ENCODE measurements at regions not wholly inside any gene's neighbourhood (a gene's known extent, or its start where the extent isn't known, plus 50 kb on each side); places are given as distances from the start of the nearest gene placed in this dataset.
A peak's percentile ranks its signal among the peaks of the same experiment; 100 is the strongest.
"Not testable (repeated sequence)": the region's sequence is repeated elsewhere in the genome, so short reads cannot be mapped to it uniquely, and the experiment has no call there.

GRCh38 chr9:109974143-109974917, 194.3 kb downstream of the PALM2AKAP2 start:
- peak; percentile 10 to 55 for DNase-seq (ENCODE audit: extremely low read depth in 1 of 2, low read depth in 1 of 2)

GRCh38 chr9:109974918-109975276, 194.9 kb downstream of the PALM2AKAP2 start:
- no peak for DNase-seq (ENCODE audit: extremely low read depth in 1 of 2, low read depth in 1 of 2)

GRCh38 chr9:109975574-109976295, 195.7 kb downstream of the PALM2AKAP2 start:
- DNase-seq (ENCODE audit: extremely low read depth in 1 of 2, low read depth in 1 of 2), result no peak

- no peak for DNase-seq (ENCODE audit: extremely low read depth in 1 of 2, low read depth in 1 of 2)
These were observed 196.3 kb downstream of the PALM2AKAP2 start for GRCh38 chr9:109976303-109976702.

GRCh38 chr9:109977521-109977920, 197.5 kb downstream of the PALM2AKAP2 start:
- DNase-seq (ENCODE audit: extremely low read depth in 1 of 2, low read depth in 1 of 2), result no peak

- DNase-seq (ENCODE audit: extremely low read depth in 1 of 2, low read depth in 1 of 2), result no peak
These were observed 201.1 kb downstream of the PALM2AKAP2 start for GRCh38 chr9:109981091-109981490.

- no peak for DNase-seq (ENCODE audit: extremely low read depth in 1 of 2, low read depth in 1 of 2)
These were observed 206.6 kb downstream of the PALM2AKAP2 start for GRCh38 chr9:109986521-109986991.

GRCh38 chr9:109989296-109989695, 209.3 kb downstream of the PALM2AKAP2 start:
- no peak for DNase-seq (ENCODE audit: extremely low read depth in 1 of 2, low read depth in 1 of 2)

- DNase-seq (ENCODE audit: extremely low read depth in 1 of 2, low read depth in 1 of 2), result no peak
These were observed 210.5 kb downstream of the PALM2AKAP2 start for GRCh38 chr9:109990541-109990940.

GRCh38 chr9:109992293-109992692, 212.3 kb downstream of the PALM2AKAP2 start:
- no peak for DNase-seq (ENCODE audit: extremely low read depth in 1 of 2, low read depth in 1 of 2)

GRCh38 chr9:109993250-109993978, 213.4 kb downstream of the PALM2AKAP2 start:
- no peak for DNase-seq (ENCODE audit: extremely low read depth in 1 of 2, low read depth in 1 of 2)

- no peak for DNase-seq (ENCODE audit: extremely low read depth in 1 of 2, low read depth in 1 of 2)
These were observed 213.8 kb downstream of the C9orf152 start for GRCh38 chr9:109994141-109994540.

GRCh38 chr9:109996936-109997580, 210.9 kb downstream of the C9orf152 start:
- DNase-seq (ENCODE audit: extremely low read depth in 1 of 2, low read depth in 1 of 2), result no peak

- no peak for DNase-seq (ENCODE audit: extremely low read depth in 1 of 2, low read depth in 1 of 2)
These were observed 210.3 kb downstream of the C9orf152 start for GRCh38 chr9:109997682-109998081.

GRCh38 chr9:110005521-110005920, 202.4 kb downstream of the C9orf152 start:
- DNase-seq (ENCODE audit: extremely low read depth in 1 of 2, low read depth in 1 of 2), result not testable (repeated sequence)

GRCh38 chr9:110006657-110007056, 201.3 kb downstream of the C9orf152 start:
- DNase-seq (ENCODE audit: extremely low read depth in 1 of 2, low read depth in 1 of 2), result no peak

- DNase-seq (ENCODE audit: extremely low read depth in 1 of 2, low read depth in 1 of 2), result no peak
These were observed 200.3 kb downstream of the C9orf152 start for GRCh38 chr9:110007477-110008270.

GRCh38 chr9:110008663-110009062, 199.3 kb downstream of the C9orf152 start:
- DNase-seq (ENCODE audit: extremely low read depth in 1 of 2, low read depth in 1 of 2), result no peak

GRCh38 chr9:110011628-110012320, 196.2 kb downstream of the C9orf152 start:
- DNase-seq (ENCODE audit: extremely low read depth in 1 of 2, low read depth in 1 of 2), result no peak

GRCh38 chr9:110013064-110013463, 194.9 kb downstream of the C9orf152 start:
- no peak for DNase-seq (ENCODE audit: extremely low read depth in 1 of 2, low read depth in 1 of 2)

All from stimulated activated CD8-positive, alpha-beta memory T cell treated with anti-CD3 and anti-CD28 coated beads, Interleukin-7, amount 100 ng/mL, for 48 hours (primary cell).